Epithelial cell of proximal tubule (primary cell): ENCODE measurements at regions not wholly inside any gene's neighbourhood (a gene's known extent, or its start where the extent isn't known, plus 50 kb on each side); places are given as distances from the start of the nearest gene placed in this dataset.

ENCODE experiments used
- DNase-seq: peaks from one replicate; pipeline ENCODE4 v3.0.0-alpha.2; 2011; ENCODE audit warnings: low read depth
- H3K4me3 ChIP-seq: 2 replicates; pipeline ENCODE4 v1.5.1; 2011; ENCODE audit warnings: low read depth, mild to moderate bottlenecking, low read length
- CTCF ChIP-seq: conservative IDR thresholded peaks from 2 replicates; pipeline ENCODE4 v1.5.1; 2012; ENCODE audit warnings: low read depth, mild to moderate bottlenecking, low read length

- H3K4me3 ChIP-seq = no peak overlapping the region
- no peak for DNase-seq
- no peak for TF ChIP-seq CTCF
These were observed 214.2 kb upstream of the PDE10A start for GRCh38 chr6:165877192-165877591.

GRCh38 chr6:165876588-165876987 lies 213.5 kb upstream of the PDE10A start:
- H3K4me3 ChIP-seq = no peak overlapping the region
- no peak for DNase-seq
- no peak for TF ChIP-seq CTCF

GRCh38 chr6:165875946-165876345 lies 212.9 kb upstream of the PDE10A start:
- H3K4me3 ChIP-seq = no peak overlapping the region
- no peak for TF ChIP-seq CTCF
- no peak for DNase-seq

- no peak for TF ChIP-seq CTCF
- no peak for DNase-seq
- H3K4me3 ChIP-seq = no peak overlapping the region
These were observed 210.9 kb upstream of the PDE10A start for GRCh38 chr6:165873976-165874375.

DNA sequence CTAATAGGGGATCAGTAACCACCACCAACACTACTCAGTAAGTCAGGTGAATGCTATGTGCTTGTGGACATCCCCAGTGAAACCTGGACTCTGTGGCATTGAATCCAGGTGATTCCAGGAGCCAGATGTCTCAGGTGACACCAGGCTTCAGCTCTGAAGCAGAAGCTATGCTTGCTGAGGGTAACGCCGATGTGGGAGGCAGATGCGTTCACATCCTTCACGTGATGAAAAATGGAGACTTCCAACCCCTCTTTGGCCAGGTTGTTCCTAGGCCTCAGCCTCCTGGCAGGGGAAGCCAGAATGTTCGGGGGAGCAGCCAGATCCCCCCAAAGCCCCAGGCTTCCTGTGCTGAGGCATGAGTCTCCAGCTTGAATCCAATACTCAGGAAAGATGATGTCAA lies 209.8 kb upstream of the PDE10A start:
- TF ChIP-seq CTCF = no peak
- H3K4me3 ChIP-seq = no peak overlapping the region
- DNase-seq = no peak

DNA sequence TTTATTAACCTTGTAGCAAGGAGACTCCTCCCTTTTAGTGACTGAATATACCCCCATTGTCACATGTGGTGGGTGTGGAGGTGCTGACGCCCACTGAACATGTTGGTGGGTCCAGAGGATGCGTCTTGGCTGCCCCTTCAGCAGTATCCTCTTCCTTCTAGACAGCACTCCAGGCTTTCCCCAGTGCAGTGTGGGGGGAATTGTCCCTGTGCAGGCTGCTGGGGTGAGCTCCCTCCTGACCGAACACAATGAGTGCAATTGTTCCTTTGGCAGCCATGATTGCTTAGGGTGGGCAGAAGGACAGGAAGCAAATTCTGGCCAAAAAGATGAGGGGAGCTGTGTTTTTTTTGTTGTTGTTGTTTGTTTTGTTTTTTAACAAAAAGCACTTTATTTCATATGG lies 209.3 kb upstream of the PDE10A start:
- no peak for TF ChIP-seq CTCF
- no peak overlapping the region for H3K4me3 ChIP-seq
- DNase-seq = no peak

DNA sequence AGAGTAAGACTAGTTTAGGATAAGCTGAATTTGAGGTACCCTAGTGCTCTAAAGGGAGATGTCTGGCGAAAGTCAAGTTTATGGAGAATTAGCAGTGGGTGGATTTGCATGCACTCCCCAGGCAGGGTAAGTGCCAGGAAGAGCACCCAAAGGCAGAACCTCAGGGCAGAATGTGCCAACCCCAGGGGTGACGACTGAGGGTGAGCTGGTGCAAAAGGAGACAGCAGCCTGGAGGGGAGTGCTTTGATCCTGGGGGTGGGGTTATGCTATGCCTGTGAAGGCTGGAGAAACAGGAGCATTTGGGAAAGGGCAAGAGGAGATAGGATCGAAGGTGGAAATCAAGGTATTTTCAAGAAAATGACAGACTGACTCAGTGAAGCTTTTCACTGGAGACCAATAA lies 208.5 kb upstream of the PDE10A start:
- DNase-seq = no peak
- no peak for TF ChIP-seq CTCF
- H3K4me3 ChIP-seq = no peak overlapping the region
